Ovary (tissue), 3 donors: ENCODE measurements at regions not wholly inside any gene's neighbourhood (a gene's known extent, or its start where the extent isn't known, plus 50 kb on each side); places are given as distances from the start of the nearest gene placed in this dataset.

ENCODE experiments used
- CTCF ChIP-seq, 3 donors: fragments of 450-650 bp in 2 of 3; fragments of 200-600 bp in 1 of 3; IDR thresholded peaks; one replicate each; pipeline versions ENCODE4 v1.5.1 to v1.8.0; 2016 to 2022; ENCODE audit warnings: antibody characterized with exemption in 3 of 3, mild to moderate bottlenecking in 1 of 3
- POLR2A ChIP-seq: fragments of 450-650 bp; IDR thresholded peaks from one replicate; pipeline ENCODE4 v1.6.1; 2017; ENCODE audit warnings: antibody characterized with exemption, mild to moderate bottlenecking, moderate library complexity
- donor health status: DM: no; HTN: no; CAD: no.

- no peak for TF ChIP-seq CTCF (IDR thresholded peaks at IDR 0.05)
- TF ChIP-seq POLR2A, result no peak
Observed at GRCh38 chr1:22399421-22400091, 52.1 kb upstream of the ZBTB40 start.
